ENCODE measurements at regions not wholly inside any gene's neighbourhood (a gene's known extent, or its start where the extent isn't known, plus 50 kb on each side); places are given as distances from the start of the nearest gene placed in this dataset.

DNA sequence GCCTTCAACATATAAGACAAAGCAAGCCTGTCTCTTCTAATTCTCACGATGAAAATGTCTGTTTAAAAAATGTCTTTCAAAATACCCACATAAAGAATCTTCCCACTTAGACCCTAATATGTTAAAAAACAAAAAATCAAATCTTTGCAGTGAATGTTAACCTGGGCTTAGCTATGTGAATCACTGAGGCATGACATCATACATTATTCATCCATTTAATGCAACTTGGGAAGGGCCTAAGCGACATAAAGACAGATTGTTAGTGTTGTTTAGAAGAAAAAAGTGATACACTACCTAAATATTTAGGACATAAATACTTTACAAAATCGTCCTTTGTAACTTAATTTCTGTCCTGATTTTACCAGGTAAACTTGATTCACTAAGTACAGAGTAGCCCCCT, 648.5 kb upstream of the NRP1 start:
- TF ChIP-seq POLR2AphosphoS5 (IDR thresholded peaks at IDR 0.05; ENCODE audit: low read depth, low read length) = no peak
- TF ChIP-seq TAF1 (IDR thresholded peaks at IDR 0.05; ENCODE audit: borderline replicate concordance, insufficient read depth, low read length) = no peak

Data from PFSK-1 (cell line).